Calu3 (cell line): ENCODE measurements at regions not wholly inside any gene's neighbourhood (a gene's known extent, or its start where the extent isn't known, plus 50 kb on each side); places are given as distances from the start of the nearest gene placed in this dataset.

Source experiments
- BruUV-seq: library from RNA; stranded (reverse); fragments of 400-500 nt; replicated peaks from 2 replicates; lab custom pipeline; 2021; lab: Mats Ljungman, UMichigan
- CTCF ChIA-PET: fragments of 300-600 bp; sonication (Branson Sonifier 250); formaldehyde crosslinking; loops from one replicate; lab custom pipeline; 2022; ENCODE audit warnings: antibody characterized with exemption; lab: Charles Lee
- DNase-seq: peaks from one replicate; pipeline ENCODE4 v3.0.0; 2022
- H3K27ac Mint-ChIP-seq: one replicate; pipeline ENCODE4 v1.8.0; 2022; ENCODE audit warnings: mixed read lengths; ENCODE audit not compliant: unreplicated experiment
- H3K27me3 Mint-ChIP-seq: one replicate; pipeline ENCODE4 v1.8.0; 2022; ENCODE audit warnings: mixed read lengths; ENCODE audit not compliant: unreplicated experiment
- H3K36me3 Mint-ChIP-seq: one replicate; pipeline ENCODE4 v1.8.0; 2022; ENCODE audit warnings: mild to moderate bottlenecking, moderate library complexity, mixed read lengths; ENCODE audit not compliant: insufficient read depth, unreplicated experiment
- H3K4me1 Mint-ChIP-seq: one replicate; pipeline ENCODE4 v1.8.0; 2022; ENCODE audit warnings: mild to moderate bottlenecking, low read depth, mixed read lengths; ENCODE audit not compliant: unreplicated experiment
- H3K4me3 Mint-ChIP-seq: one replicate; pipeline ENCODE4 v1.8.0; 2022; ENCODE audit warnings: mild to moderate bottlenecking, low read depth, moderate library complexity, mixed read lengths; ENCODE audit not compliant: unreplicated experiment
- H3K9me3 Mint-ChIP-seq: one replicate; pipeline ENCODE4 v1.8.0; 2022; ENCODE audit warnings: low read depth, mixed read lengths; ENCODE audit not compliant: unreplicated experiment
- intact Hi-C: fragments of 100-400 bp; cut with micrococcal nuclease; formaldehyde crosslinking; loops from one replicate; pipeline ENCODE4 v1.10.0; 2022; ENCODE audit not compliant: unreplicated experiment
- TF ChIP-seq, protein P1 (sequence below): fragments of 200-600 bp; IDR thresholded peaks from one replicate; pipeline ENCODE4 v1.8.0; 2022; ENCODE audit warnings: antibody characterized with exemption; ENCODE audit not compliant: unreplicated experiment

DNA sequence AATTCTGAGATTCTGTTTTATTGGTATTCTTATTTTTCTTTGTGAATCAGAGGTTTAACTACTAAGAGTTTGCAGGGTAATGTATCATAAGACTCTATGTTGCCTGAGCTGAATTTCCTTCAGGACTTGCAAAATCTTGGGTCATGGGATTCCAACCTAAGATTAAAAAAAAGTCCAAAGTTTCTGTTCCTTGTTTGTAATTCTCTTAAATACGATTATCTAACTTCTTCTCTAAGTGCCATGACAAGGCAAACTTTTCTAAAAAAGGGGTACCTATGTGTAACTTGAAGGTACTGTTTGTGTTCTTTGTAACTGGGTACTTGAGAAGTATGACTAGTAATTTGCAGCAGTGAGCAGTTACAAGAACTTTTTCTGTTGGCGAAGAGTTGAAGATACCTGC is 181.3 kb upstream of the ZEB2 start:
- Mint-ChIP-seq H3K9me3 (peaks cover 3% of the 10 kb centered on the region), H3K4me3 (no peak overlapping the region), H3K27ac (no peak overlapping the region), H3K36me3 (no peaks in the 10 kb centered on the region), H3K4me1 (peaks cover 9% of the 10 kb centered on the region), H3K27me3 (no peaks in the 10 kb centered on the region)
- no TSS peak for BruUV-seq
- TF ChIP-seq, protein P1, sequence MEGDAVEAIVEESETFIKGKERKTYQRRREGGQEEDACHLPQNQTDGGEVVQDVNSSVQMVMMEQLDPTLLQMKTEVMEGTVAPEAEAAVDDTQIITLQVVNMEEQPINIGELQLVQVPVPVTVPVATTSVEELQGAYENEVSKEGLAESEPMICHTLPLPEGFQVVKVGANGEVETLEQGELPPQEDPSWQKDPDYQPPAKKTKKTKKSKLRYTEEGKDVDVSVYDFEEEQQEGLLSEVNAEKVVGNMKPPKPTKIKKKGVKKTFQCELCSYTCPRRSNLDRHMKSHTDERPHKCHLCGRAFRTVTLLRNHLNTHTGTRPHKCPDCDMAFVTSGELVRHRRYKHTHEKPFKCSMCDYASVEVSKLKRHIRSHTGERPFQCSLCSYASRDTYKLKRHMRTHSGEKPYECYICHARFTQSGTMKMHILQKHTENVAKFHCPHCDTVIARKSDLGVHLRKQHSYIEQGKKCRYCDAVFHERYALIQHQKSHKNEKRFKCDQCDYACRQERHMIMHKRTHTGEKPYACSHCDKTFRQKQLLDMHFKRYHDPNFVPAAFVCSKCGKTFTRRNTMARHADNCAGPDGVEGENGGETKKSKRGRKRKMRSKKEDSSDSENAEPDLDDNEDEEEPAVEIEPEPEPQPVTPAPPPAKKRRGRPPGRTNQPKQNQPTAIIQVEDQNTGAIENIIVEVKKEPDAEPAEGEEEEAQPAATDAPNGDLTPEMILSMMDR, result no peak
- intact Hi-C loops, result no loop called here
- no peak for DNase-seq
- CTCF ChIA-PET, result interaction anchor here (0.7 kb wide), 1 partner anchor 11 kb away, joined by 3 read pairs; no protein-coding TSS in a partner anchor

DNA sequence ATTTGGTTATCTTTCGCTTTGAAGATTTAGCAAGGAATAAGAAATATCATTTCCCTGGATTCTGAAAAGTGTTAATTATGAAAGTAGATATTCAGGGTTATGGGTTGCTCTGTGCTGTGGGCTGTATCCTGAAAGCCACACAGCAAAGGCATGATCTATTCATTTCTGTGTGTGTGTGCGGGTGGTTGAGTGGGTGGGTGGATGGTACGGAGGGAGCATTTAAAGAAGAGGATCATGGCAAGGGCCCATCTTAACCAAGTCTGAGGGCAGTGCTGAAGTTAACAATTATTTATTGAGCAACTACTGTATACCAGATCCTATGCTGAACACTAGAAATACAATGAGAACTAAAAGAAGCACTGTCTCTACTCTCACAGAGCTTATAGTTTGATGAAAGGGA is 178.2 kb upstream of the ZEB2 start:
- DNase-seq, result no peak
- Mint-ChIP-seq H3K27ac (no peak overlapping the region), H3K4me1 (no peaks in the 10 kb centered on the region), H3K4me3 (no peak overlapping the region), H3K27me3 (no peaks in the 10 kb centered on the region), H3K9me3 (peaks cover 3% of the 10 kb centered on the region), H3K36me3 (no peaks in the 10 kb centered on the region)
- no TSS peak for BruUV-seq
- TF ChIP-seq, protein P1, result no peak
- intact Hi-C loops, result no loop called here
- CTCF ChIA-PET, result no interaction called here

DNA sequence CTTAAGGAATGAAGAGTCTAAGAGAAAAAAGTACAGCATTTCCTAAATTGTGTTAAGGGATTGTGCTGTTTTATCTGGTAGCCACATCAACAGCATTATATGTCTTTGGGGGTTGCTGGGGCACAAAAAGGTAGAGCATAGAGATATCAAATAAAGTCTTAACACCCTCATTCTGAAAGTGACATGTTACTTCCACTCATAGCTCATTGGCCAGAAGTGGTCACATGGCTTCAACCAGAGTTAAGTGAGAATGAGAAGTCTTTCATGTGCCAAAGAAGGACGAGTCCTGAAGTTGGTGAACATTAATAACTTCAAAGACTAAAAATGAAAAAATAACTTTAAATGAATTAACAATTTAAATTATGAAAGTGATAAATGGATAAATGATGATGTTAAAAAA is 175.7 kb upstream of the ZEB2 start:
- no peak for DNase-seq
- CTCF ChIA-PET, result no interaction called here
- Mint-ChIP-seq H3K27ac (no peak overlapping the region), H3K4me3 (no peak overlapping the region), H3K9me3 (peaks cover 3% of the 10 kb centered on the region), H3K27me3 (no peaks in the 10 kb centered on the region), H3K36me3 (no peaks in the 10 kb centered on the region), H3K4me1 (no peaks in the 10 kb centered on the region)
- no TSS peak for BruUV-seq
- TF ChIP-seq, protein P1, result no peak
- intact Hi-C loops, result no loop called here

DNA sequence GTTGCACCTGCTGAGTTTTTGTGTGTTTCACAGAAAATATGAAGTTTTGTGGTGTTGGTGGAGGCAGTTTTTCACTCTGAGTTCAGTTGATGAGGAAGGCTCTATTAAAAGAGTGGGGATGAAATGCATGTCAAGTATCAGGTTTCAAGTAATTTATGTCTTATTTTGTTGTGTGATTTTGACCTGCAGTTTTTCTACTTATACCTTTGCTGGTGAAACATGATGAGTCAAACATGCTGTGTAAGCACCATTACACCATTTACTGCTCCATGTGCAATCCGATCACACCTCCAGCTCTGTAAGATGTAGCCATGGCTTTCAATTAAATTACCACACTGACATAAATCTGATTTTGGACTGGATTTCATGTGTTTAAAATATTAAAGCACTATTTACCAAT is 174.5 kb upstream of the ZEB2 start:
- Mint-ChIP-seq H3K4me1 (no peaks in the 10 kb centered on the region), H3K27ac (no peak overlapping the region), H3K36me3 (no peaks in the 10 kb centered on the region), H3K9me3 (no peaks in the 10 kb centered on the region), H3K4me3 (no peak overlapping the region), H3K27me3 (no peaks in the 10 kb centered on the region)
- intact Hi-C loops, result no loop called here
- CTCF ChIA-PET, result no interaction called here
- TF ChIP-seq, protein P1, result no peak
- BruUV-seq, result no TSS peak
- no peak for DNase-seq

DNA sequence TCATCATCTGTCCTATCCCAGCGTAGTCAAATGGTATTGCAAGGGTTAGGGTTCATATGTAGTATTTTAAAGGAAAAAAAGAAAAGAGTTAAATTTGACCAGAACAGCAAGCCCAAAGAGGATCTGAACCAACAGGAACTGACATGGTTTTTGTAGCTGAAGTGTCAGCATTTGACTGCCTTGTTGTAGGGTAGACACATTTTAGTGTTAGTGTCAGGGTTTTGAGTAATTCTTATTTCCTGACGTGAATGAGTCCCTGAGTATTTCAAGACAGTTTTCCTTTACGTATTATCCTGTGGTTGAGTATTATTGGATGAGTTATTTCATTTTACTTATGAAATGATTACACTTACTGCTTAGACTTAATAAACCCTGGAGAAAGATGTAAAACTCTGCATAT is 173.3 kb upstream of the ZEB2 start:
- H3K27me3 Mint-ChIP-seq, result no peaks in the 10 kb centered on the region
- no TSS peak for BruUV-seq
- no peak for DNase-seq
- no peak overlapping the region for H3K27ac Mint-ChIP-seq
- CTCF ChIA-PET, result no interaction called here
- H3K9me3 Mint-ChIP-seq, result no peaks in the 10 kb centered on the region
- H3K4me1 Mint-ChIP-seq, result no peaks in the 10 kb centered on the region
- TF ChIP-seq, protein P1, result no peak
- intact Hi-C loops, result no loop called here
- no peak overlapping the region for H3K4me3 Mint-ChIP-seq
- H3K36me3 Mint-ChIP-seq, result no peaks in the 10 kb centered on the region
